DMS 273 (cell line): ENCODE measurements at regions not wholly inside any gene's neighbourhood (a gene's known extent, or its start where the extent isn't known, plus 50 kb on each side); places are given as distances from the start of the nearest gene placed in this dataset.
"Not testable (repeated sequence)": the region's sequence is repeated elsewhere in the genome, so short reads cannot be mapped to it uniquely, and the experiment has no call there.

Experiments used
- DNase-seq: peaks from one replicate; lab custom pipeline; 2025; ENCODE audit not compliant: unreplicated experiment; lab: John Stamatoyannopoulos, UW

DNA sequence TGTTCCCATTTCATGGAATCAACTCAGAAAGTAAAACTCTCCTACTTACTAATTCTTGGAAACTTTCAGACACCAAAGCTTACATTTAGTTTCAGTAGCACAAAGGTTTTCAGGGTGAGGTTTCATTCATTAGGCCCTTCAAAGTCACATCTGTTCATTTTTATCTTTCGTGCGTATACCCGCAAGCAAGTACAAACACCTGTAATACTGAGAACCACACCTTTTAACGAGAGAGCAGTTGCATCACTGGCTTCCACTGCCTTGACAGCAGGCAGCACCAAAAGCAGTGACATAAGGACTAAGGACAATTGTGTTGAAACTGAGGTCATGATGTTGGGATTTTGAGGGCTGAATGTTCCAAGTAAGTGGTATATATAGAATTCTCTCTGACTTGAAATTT is 60.5 kb downstream of the GOLGA6L22 start:
- not testable (repeated sequence) for DNase-seq

DNA sequence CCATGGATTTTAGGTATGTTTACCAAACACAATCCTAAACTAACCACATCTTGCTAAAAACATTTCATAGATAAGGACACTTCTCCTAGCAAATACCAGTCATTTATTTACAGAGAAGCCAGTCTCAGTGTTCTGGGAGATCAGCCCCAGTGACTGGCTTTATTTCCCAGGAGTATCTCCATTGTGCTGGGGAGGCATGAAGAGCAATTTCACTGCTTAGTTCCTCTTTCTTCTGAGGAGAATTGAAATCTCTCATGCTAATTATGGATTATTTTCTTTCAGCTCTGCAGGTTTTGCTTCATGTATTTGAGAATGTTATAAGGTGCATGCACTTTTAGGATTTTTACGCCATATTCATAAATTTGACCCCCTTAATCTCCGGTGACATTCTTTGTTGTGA is 67.8 kb downstream of the GOLGA6L22 start:
- not testable (repeated sequence) for DNase-seq

DNA sequence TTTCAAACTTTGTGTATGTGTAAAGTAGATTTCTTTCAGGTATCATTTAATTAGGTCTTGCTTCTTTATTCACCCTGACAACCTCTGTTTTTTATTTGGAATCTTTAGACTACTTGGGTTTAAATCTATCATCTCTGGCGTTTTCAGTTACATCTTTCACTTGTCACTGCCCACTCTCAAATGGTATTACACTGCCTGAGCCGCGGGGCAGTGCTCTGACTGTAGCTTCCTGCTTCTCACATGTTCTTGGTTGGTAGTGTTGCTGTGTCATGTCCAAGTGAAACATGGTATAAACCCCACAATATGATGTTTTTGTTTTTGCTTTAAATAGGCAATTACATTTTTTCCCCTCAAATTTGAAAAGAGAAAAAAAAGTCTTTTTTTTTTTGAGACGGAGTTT is 68.3 kb downstream of the GOLGA6L22 start:
- not testable (repeated sequence) for DNase-seq

DNA sequence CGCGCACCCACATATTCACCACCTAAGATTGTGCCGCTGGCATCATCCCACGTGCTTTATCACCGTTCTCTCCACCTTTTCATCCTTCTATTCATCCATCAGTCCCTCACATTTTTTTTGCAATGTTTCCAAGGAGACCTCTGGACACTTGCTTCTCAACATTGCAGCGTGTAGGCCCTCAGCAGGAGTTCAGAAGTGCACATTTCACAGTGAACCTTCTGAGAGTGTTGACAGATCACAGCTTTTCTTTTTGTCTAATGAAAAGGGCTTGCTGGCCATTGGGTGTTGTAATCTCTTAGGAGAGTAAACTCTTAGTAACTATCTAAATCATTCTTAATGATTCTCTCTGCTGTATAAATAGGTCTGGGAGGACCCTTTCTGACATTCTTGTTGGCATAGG is 70.5 kb downstream of the GOLGA6L22 start:
- not testable (repeated sequence) for DNase-seq

DNA sequence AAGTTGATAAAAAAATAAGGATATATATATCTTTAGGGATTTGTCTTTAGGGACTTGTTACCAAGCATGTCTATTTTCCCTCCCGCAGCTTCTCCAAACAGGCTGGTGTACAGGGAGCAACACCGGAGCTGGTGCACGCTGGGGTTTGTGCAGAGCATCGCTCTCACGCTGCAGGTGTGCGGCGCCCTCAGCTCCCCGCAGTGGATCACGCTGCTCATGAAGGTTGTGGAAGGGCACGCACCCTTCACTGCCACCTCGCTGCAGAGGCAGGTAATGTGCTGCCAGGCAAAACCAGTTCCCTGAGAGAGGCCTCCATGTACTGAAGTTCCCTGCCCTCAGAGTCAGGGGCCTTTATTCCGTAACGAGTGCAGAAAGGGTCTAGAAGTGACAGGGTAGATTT is 101.0 kb downstream of the GOLGA6L22 start:
- not testable (repeated sequence) for DNase-seq

DNA sequence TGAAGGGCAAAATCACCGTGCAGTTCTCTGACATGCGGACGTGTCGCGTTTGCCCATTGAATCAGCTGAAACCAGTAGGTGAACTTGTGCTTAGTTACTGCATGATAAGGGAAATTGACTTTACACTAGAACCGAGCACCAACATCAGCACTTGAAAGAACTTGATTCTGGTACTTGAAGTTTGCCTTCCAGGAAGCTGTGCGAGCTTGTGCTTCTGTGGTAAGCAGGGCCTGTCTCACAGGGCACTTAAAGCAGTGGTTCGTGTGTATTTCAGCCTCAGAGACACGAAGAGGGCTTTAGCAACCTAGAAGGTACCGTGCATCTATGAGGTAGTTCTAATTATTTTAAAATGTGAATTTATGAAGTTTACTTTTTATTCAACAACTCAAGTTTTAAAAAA is 103.0 kb downstream of the GOLGA6L22 start:
- not testable (repeated sequence) for DNase-seq

DNA sequence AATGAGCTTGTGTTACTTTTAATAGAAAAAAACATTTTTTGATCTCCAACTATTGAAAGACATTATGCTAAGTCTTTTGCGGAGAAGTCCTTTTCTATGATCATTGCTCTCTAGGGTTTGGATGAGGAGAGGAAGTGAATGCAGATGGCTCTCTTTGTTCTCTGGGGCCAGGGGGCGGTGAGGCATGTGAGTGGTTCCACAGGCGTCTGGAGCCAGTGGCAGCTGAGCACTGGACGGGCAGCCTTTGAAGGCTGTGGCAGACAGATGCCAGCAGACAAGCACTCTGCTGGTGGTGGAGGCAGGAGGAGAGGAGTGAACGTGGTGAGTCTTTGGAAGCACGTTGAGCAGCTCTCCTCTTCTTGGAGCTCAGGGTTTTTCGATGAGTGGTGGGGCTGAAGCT is 107.8 kb downstream of the GOLGA6L22 start:
- DNase-seq, result not testable (repeated sequence)

DNA sequence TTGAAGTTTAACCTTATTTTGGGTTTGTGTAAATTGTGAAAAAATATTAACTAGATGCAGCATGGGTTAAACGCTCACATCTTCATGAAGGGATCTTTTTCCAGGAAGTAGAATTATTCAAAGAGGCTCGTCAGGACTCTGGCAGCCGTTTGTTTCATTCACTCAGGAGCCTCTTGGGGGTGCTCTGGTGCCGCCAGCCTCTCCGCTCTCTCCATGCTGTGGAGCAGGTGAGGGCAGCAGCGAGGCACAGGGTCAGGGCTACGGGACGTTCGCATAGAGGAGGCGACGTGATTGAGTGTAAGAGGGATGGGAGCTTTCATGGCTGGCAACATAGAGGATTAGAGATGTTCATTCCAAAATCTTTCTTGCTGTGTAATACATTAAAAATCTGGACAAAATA is 110.8 kb downstream of the GOLGA6L22 start:
- DNase-seq, result not testable (repeated sequence)

DNA sequence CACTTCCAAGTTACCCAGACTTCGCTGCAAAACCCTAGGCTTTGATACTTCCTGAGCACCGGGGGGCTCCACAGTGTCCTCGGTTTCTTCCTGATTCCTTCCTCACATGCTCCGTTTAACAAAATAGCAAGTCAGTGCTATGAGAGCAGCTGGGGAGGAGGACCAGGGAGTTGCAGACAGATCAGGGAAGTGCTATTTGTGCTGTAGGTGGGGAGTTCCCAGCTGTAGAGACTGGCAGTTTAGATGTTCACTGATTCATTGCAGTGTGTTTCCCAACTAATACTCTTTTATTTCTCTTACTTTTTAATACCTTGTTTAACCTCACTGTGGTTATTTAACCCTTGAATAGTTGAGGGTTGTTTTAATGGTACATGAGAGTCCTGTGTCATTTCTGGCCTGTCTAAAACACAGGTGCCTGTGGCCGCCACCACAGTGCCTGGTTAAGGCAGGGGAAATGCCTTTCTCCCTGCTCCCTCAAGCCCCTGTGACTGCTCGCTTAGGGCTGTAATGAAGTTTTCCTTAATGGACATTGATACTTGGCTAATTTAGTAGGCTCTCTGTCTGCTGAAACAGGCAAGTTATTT is 113.5 kb downstream of the GOLGA6L22 start:
- not testable (repeated sequence) for DNase-seq

DNA sequence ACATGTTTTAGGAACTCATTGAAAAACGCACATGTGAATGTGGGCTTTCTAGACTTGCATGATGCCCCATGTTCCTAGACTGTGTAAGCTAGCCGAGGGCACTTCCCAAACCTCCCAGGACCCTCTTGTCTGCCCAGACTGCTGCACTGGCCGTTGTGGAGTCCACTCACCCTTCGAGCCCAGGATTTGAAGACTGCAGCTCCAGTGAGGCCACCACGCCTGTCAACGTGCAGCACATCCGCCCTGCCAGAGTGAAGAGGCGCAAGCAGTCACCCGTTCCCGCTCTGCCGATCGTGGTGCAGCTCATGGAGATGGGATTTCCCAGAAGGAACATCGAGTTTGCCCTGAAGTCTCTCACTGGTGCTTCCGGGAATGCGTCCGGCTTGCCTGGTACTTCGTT is 114.1 kb downstream of the GOLGA6L22 start:
- DNase-seq, result not testable (repeated sequence)

DNA sequence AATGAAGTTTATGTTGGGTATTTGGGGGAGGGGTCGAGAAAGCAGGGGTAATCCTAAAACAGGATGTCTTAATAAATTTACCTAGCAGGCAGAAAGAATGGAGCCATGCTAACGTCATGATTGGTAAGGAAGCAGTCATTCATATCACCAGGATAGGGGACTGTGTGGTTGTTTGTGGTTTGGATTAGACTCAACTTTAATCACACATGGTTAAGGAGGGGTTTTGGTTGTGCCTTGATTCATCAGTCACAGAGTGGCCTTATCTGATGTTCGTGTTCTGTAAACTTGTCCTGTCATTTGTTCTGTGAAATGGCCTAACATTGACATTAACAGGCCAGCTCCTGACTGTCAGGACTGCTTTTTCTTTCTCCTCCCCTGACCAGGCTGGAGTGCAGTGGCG is 119.1 kb downstream of the GOLGA6L22 start:
- DNase-seq, result not testable (repeated sequence)

DNA sequence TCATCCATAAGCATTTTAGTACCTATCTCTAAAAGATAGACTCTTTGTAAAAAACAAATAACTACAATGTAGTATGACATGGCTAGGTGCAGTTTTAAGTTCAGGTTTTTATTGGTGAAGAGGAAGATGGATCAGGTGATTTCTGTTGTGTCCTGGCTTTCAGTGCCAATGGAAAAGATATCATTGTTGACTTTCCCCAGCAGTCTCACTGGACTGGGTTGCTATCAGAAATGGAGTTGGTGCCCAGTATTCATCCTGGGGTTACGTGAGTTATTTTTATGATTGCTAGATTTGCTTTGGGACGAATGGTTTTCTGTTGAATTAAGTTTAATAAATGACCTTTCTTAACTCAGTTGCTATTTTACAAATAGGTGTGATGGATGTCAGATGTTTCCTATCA is 120.5 kb downstream of the GOLGA6L22 start:
- DNase-seq, result not testable (repeated sequence)

DNA sequence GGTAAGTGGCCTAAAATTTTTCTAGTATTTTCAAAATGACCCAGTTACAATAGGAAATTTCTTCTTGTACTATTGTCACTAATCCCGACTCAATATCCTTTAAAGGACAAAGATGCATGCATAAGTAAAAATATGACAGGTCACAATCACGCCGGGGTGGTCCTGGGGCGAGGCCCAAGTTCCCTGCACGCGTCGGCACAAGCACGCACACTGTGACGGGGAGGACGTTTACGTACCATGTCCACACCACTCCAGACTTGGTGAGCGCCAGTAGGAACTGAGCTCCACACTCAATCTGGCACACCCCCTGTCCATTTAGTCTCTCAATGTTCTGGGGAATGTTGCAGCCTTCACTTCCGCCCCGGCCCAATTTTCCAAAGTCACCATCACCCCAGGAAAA is 128.7 kb downstream of the GOLGA6L22 start:
- DNase-seq, result not testable (repeated sequence)

DNA sequence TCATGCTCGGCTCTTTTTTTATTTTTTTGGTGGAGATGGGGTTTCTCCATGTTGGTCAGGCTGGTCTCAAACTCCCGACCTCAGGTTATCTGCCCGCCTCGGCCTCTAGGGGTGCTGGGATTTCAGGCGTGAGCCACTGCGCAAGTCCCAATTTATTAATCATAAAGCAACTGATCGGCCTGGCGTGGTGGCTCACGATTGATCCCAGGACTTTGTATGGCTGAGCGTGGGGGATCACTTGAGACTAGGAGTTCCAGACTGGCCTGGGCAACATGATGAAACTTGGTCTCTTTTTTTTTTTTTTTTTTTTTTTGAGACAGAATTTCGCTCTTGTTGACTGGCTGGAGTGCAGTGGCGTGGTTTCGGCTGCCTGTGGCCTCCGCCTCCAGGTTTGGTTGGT is 139.8 kb downstream of the GOLGA6L22 start:
- DNase-seq, result not testable (repeated sequence)

DNA sequence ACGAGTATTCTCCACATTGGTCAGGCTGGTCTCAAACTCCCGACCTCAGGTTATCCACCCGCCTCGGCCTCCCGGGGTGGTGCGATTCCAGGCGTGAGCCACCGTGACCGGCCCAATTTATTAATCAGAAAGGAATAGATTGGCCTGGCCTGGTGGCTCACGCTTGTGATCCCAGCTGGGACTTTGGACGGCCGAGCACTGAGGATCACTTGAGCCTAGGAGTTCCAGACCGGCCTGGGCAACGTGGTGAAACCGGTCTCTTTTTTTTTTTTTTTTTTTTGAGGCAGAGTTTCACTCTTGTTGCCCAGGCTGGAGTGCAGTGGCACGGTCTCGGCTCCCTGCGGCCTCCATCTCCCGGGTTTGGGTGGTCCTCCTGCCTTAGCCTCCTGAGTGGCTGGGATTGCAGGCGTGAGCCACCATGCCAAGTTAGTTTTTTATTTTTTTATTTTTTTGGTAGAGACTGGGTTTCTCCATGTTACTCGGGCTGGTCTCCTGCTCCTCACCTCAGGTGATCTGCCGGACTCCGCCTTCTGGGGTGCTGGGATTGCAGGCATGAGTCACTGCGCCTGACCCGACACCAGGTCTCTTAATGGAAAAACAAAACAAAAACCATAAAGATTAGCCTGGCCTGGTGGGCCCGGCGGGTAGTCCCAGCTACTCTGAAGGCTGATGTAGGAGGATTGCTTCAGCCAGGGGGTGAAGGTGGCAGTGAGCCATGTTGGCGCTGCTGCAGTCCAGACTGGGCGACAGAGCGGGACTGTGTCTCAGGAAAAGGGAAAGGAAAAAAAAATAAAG is 141.0 kb downstream of the GOLGA6L22 start:
- not testable (repeated sequence) for DNase-seq

DNA sequence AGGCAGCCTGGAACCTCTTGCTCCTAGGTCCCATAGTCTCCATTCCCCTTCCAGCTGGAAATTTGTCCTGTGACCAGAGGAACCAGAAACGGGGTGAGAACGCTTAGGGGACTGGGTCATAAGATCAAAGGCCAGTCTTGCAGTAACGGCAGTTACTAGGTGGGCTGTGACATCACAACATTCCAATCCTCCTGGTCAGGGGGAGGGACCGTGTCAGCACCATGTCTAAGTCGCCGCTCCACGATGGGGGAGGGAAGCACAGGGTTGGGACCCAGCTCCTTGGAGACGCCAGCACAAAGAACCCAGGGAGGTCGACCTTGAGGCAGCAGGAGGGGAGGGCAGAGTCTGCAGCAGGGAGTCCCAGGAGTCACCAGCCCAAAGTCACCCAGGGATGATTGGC is 158.3 kb downstream of the GOLGA6L22 start:
- not testable (repeated sequence) for DNase-seq

DNA sequence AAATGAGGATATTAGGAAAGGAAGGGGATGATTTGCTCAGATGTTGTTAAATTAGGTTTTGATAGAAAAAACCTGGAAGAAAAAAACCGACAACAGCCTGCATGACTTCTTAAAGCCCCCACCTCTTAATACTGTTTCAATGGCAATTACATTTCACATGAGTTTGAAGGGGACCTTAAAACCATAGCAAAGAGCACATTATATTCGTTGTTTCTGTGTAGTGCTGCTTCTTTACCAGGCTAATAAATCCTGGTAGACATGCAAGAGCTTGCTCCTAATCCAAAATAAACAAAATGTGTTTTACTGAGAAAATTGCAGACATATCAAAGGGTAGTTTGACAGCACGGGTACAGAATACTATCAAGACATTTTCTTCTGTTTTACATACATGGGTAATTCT is 154.7 kb upstream of the NIPA1 start:
- DNase-seq, result not testable (repeated sequence)

DNA sequence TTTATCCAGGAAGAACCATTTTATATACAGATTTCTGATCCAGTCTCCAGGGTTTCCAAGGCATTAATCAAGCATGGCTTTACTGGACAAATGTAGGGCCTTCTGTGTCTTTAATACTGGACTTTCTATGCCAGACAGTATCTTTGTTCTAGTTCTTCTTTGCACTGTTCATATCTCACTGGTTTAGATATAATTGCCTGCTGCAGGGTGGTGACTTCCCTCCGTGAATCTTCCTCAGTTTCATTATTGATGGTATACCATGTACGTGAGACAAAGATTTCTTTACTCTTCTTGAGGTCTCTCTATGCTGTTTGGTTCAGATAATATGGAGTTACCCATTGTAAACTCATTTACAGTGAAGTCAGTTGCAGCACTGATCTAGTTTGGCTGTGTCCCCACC is 146.5 kb upstream of the NIPA1 start:
- DNase-seq, result not testable (repeated sequence)

DNA sequence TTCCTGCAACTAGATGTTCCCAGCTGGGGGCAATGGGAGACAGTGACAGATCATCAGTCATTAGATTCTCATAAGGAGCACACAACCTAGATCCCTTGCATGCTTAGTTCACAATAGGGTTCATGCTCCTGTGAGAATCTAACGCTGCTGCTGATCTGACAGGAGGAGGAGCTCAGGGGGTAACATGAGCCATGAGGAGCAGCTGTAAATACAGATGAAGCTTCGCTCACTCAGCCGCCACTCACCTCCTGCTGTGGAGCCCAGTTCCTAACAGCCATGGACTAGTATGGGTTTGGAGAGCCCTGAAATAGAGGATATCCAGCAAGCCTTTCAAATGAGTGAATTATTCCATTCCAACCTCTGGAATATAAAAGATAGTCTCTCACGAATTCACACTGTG is 137.0 kb upstream of the NIPA1 start:
- not testable (repeated sequence) for DNase-seq

DNA sequence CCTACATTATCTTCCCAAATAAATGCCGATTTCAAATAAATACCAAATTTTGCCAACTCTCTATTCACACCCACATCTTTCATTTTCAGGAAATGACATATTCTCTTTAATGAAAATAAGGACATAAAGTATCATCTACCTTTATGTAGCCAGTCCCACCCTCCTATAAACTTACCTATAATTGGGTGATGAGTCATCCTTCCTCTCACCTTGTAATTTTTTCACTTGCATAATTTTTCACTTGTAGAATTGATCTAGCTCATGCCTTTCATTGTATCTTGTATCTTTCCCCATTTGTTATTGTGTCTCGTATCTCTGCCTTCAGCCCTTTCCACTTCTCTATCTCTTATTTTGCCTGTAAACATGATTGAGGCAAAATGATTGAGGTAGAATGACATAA is 135.3 kb upstream of the NIPA1 start:
- not testable (repeated sequence) for DNase-seq

DNA sequence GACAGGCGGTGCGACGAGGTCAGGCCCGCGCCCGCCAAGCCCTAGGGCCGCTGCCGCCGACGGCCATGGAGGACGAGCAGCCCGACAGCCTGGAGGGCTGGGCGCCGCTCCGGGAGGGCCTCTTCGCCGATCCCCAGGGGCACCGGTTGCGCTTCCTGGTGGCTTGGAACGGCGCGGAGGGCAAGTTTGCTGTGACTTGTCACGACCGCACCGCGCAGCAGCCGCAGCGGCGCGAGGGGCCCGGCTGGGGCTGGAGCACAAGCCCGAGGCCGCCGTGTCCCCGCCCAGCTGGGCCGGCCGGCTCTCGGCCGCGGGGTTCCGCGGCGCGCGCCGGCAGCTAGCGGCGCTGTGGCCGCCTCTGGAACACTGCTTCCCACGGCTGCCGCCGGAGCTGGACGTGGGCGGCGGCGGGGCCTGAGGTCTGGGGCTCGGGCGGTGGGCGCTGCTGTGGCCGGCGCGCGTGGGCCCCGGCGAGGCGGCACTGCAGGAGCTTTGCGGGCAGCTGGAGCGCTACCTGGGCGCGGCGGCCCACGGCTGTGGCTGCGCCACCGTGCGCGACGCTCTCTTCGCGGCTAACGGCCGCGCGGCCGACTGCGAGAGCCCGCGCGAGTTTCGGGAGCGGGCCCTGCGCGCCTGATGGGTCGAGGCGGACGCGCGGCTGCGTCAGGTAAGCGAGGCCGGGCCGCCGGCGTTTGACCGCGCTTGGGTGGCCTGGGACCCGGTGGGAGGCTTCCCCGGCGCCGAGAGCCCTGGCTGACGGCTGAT is 122.0 kb upstream of the NIPA1 start:
- peak; percentile 53 for DNase-seq
